ENCODE measurements at regions not wholly inside any gene's neighbourhood (a gene's known extent, or its start where the extent isn't known, plus 50 kb on each side); places are given as distances from the start of the nearest gene placed in this dataset.

DNA sequence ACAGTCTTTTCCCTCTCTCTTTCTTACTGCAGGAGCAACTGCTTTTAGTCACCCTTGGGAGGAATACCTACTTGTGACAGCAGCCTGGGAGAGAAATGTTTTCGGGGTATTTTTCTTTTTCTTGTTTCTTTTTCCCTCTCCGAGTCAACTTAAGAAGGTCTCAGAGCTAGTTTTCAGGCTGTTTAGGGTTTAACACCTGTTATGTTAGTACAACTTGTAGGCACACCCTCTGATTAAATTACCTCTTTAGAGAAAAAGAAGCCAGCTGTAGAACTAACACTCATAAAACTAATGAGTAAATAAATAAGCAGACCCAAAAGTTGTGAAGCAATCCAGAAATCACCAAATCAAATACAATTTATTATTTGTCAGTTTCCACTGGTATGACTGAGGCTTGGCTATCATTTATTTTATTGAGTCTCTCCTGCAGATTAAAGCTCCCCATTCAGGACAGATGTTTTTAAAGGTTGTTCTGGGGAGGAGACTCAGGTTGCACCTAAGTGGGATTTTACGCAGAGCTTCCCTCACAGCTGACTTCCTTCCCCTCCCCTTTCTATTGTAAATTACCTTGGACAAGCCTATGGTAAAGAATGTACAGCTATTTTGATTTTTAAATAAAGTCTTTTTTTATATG, 112.5 kb downstream of the FOXB1 start:
- no peaks in the 10 kb centered on the region for H3K79me2 ChIP-seq (ENCODE audit: low read length)
- no peak overlapping the region for H3K9ac ChIP-seq (ENCODE audit: low read length)
- no peak overlapping the region for H3K27ac ChIP-seq (ENCODE audit: low read length)
- no peak for TF ChIP-seq EZH2 (IDR thresholded peaks at IDR 0.05; ENCODE audit: low read length, unreplicated experiment)
- TF ChIP-seq EZH2phosphoT487 (IDR thresholded peaks at IDR 0.05; ENCODE audit: borderline replicate concordance, low read length): no peak
- TF ChIP-seq, protein P1, sequence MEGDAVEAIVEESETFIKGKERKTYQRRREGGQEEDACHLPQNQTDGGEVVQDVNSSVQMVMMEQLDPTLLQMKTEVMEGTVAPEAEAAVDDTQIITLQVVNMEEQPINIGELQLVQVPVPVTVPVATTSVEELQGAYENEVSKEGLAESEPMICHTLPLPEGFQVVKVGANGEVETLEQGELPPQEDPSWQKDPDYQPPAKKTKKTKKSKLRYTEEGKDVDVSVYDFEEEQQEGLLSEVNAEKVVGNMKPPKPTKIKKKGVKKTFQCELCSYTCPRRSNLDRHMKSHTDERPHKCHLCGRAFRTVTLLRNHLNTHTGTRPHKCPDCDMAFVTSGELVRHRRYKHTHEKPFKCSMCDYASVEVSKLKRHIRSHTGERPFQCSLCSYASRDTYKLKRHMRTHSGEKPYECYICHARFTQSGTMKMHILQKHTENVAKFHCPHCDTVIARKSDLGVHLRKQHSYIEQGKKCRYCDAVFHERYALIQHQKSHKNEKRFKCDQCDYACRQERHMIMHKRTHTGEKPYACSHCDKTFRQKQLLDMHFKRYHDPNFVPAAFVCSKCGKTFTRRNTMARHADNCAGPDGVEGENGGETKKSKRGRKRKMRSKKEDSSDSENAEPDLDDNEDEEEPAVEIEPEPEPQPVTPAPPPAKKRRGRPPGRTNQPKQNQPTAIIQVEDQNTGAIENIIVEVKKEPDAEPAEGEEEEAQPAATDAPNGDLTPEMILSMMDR (conservative IDR thresholded peaks at IDR 0.05; ENCODE audit: low read depth, low read length): no peak
- POLR2A ChIA-PET (ENCODE audit: unreplicated experiment): no interaction called here
- H3K9me2 ChIP-seq (replicated peaks; ENCODE audit: low read length): no peaks in the 10 kb centered on the region
- no peaks in the 10 kb centered on the region for H3K36me3 ChIP-seq (ENCODE audit: low read depth, low read length)
- no peaks in the 10 kb centered on the region for H4K20me1 ChIP-seq (ENCODE audit: low read length)
- ATAC-seq: peak; percentile 45
- H3K4me2 ChIP-seq (ENCODE audit: low read length): no peak overlapping the region
- H2AFZ ChIP-seq (ENCODE audit: low read length): no peak overlapping the region
- no peaks in the 10 kb centered on the region for H3K9me3 ChIP-seq (ENCODE audit: low read length)
- peaks cover 16% of the 10 kb centered on the region; the same call in 1 of the 2 replicates for H3K4me1 ChIP-seq (ENCODE audit: insufficient read depth, low read length)
- no peak for DNase-seq
- BruUV-seq (replicated peaks): no TSS peak
- H3F3A ChIP-seq (ENCODE audit: low read length, unreplicated experiment): no peaks in the 10 kb centered on the region
- CTCF ChIA-PET: interaction anchor here (0.5 kb wide), 1 partner anchor 119 kb away, joined by 4 read pairs; no protein-coding TSS in a partner anchor
- H3K4me3 ChIP-seq (ENCODE audit: low read length): no peak overlapping the region
- no peaks in the 10 kb centered on the region for H3K27me3 ChIP-seq (ENCODE audit: low read length)
- intact Hi-C loops (cut with micrococcal nuclease): loop anchor here (5.0 kb wide), 1 partner anchor 44 kb away; no protein-coding TSS in a partner anchor

DNA sequence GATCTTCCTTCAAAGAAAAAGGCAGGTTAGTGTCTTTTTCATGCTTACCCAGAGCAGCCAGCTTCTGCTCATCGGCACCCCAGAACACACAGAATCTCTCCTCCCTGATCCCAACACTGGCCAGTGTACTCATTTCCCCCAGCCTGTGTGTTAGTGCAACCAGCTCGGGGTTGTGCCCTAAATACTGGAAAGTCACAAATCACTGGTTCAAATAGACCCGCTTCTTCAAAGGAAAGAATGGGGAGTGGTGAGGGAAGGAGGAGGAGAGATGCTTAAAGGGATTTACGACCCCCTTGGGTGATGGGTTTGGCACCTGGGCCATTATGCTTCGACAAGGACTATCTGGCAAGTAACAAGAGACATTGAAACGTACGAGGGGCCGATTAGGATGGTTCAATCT, 114.0 kb downstream of the FOXB1 start:
- no peaks in the 10 kb centered on the region for H3F3A ChIP-seq (ENCODE audit: low read length, unreplicated experiment)
- no peak overlapping the region for H3K9ac ChIP-seq (ENCODE audit: low read length)
- H3K4me3 ChIP-seq (ENCODE audit: low read length): no peak overlapping the region
- intact Hi-C loops (cut with micrococcal nuclease): loop anchor here (5.0 kb wide), 1 partner anchor 46 kb away; no protein-coding TSS in a partner anchor
- POLR2A ChIA-PET (ENCODE audit: unreplicated experiment): no interaction called here
- no peak for ATAC-seq
- no peak overlapping the region for H3K4me2 ChIP-seq (ENCODE audit: low read length)
- CTCF ChIA-PET: no interaction called here
- H2AFZ ChIP-seq (ENCODE audit: low read length): no peak overlapping the region
- H3K27ac ChIP-seq (ENCODE audit: low read length): no peak overlapping the region
- H3K79me2 ChIP-seq (ENCODE audit: low read length): no peaks in the 10 kb centered on the region
- H3K36me3 ChIP-seq (ENCODE audit: low read depth, low read length): no peaks in the 10 kb centered on the region
- no peaks in the 10 kb centered on the region for H3K9me3 ChIP-seq (ENCODE audit: low read length)
- no peaks in the 10 kb centered on the region for H3K9me2 ChIP-seq (replicated peaks; ENCODE audit: low read length)
- DNase-seq: no peak
- BruUV-seq (replicated peaks): no TSS peak
- no peak for TF ChIP-seq EZH2phosphoT487 (IDR thresholded peaks at IDR 0.05; ENCODE audit: borderline replicate concordance, low read length)
- TF ChIP-seq EZH2 (IDR thresholded peaks at IDR 0.05; ENCODE audit: low read length, unreplicated experiment): no peak
- TF ChIP-seq, protein P1 (conservative IDR thresholded peaks at IDR 0.05; ENCODE audit: low read depth, low read length): no peak
- peaks cover 16% of the 10 kb centered on the region; the same call in 1 of the 2 replicates for H3K4me1 ChIP-seq (ENCODE audit: insufficient read depth, low read length)
- no peaks in the 10 kb centered on the region for H3K27me3 ChIP-seq (ENCODE audit: low read length)
- H4K20me1 ChIP-seq (ENCODE audit: low read length): no peaks in the 10 kb centered on the region

DNA sequence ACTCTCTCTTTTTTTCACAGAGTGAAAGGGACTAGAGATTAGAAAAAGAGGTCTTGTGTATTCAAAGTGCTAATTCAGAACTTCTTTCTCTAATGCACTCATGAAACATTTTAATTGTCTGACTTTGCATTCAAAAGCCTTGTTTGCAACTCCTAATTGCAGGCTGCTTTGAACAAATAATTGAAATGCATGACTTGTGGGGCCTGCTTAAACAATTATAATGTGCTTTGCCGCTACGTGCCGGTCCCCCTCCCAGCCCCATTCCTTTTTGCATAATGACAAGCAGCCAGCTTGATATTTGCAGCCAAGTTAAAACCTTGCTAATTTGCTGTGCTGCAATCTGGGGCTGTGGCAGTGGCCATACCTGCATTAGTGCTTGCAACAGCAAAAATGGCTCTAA, 114.5 kb downstream of the FOXB1 start:
- POLR2A ChIA-PET (ENCODE audit: unreplicated experiment): no interaction called here
- Histone ChIP-seq H3K4me1 (ENCODE audit: insufficient read depth, low read length) (peaks cover 16% of the 10 kb centered on the region; the same call in 1 of the 2 replicates), H4K20me1 (ENCODE audit: low read length) (no peaks in the 10 kb centered on the region), H3K4me3 (ENCODE audit: low read length) (no peak overlapping the region), H3K79me2 (ENCODE audit: low read length) (no peaks in the 10 kb centered on the region), H3K9ac (ENCODE audit: low read length) (no peak overlapping the region), H3K27ac (ENCODE audit: low read length) (no peak overlapping the region), H2AFZ (ENCODE audit: low read length) (no peak overlapping the region), H3K9me3 (ENCODE audit: low read length) (no peaks in the 10 kb centered on the region), H3K4me2 (ENCODE audit: low read length) (no peak overlapping the region), H3K9me2 (replicated peaks; ENCODE audit: low read length) (no peaks in the 10 kb centered on the region), H3F3A (ENCODE audit: low read length, unreplicated experiment) (no peaks in the 10 kb centered on the region), H3K27me3 (ENCODE audit: low read length) (no peaks in the 10 kb centered on the region), H3K36me3 (ENCODE audit: low read depth, low read length) (no peaks in the 10 kb centered on the region)
- TF ChIP-seq, protein P1 (conservative IDR thresholded peaks at IDR 0.05; ENCODE audit: low read depth, low read length): no peak
- TF ChIP-seq EZH2phosphoT487 (IDR thresholded peaks at IDR 0.05; ENCODE audit: borderline replicate concordance, low read length) (no peak), EZH2 (IDR thresholded peaks at IDR 0.05; ENCODE audit: low read length, unreplicated experiment) (no peak)
- DNase-seq: no peak
- ATAC-seq: no peak
- CTCF ChIA-PET: no interaction called here
- intact Hi-C loops (cut with micrococcal nuclease): loop anchor here (5.0 kb wide), 1 partner anchor 46 kb away; no protein-coding TSS in a partner anchor
- no TSS peak for BruUV-seq (replicated peaks)

Data from PC-3 (cell line).